Esophagus muscularis mucosa (tissue), 4 donors: ENCODE measurements at regions not wholly inside any gene's neighbourhood (a gene's known extent, or its start where the extent isn't known, plus 50 kb on each side); places are given as distances from the start of the nearest gene placed in this dataset.

ENCODE experiments used
- EP300 ChIP-seq: sonication (generic); formaldehyde crosslinking; IDR thresholded peaks from one replicate; pipeline ENCODE4 v1.6.1; 2017; ENCODE audit warnings: antibody characterized with exemption
- POLR2A ChIP-seq: fragments of 450-650 bp; IDR thresholded peaks from one replicate; pipeline ENCODE4 v1.6.1; 2017; ENCODE audit warnings: antibody characterized with exemption, moderate library complexity, mild to moderate bottlenecking, low read depth
- POLR2AphosphoS5 ChIP-seq, 2 donors: sonication (generic); formaldehyde crosslinking; IDR thresholded peaks; one replicate each; pipeline ENCODE4 v1.6.1; 2017; ENCODE audit warnings: antibody characterized with exemption in 2 of 2
- TF ChIP-seq, protein P1 (sequence below), 3 experiments: fragments of 200-600 bp in 2 of 3; fragments of 450-650 bp in 1 of 3; sonication (generic) in 2 of 3; IDR thresholded peaks; one replicate each; pipeline ENCODE4 v1.5.1; 2017 to 2019; ENCODE audit warnings: antibody characterized with exemption in 3 of 3, mild to moderate bottlenecking in 2 of 3, moderate library complexity in 1 of 3

DNA sequence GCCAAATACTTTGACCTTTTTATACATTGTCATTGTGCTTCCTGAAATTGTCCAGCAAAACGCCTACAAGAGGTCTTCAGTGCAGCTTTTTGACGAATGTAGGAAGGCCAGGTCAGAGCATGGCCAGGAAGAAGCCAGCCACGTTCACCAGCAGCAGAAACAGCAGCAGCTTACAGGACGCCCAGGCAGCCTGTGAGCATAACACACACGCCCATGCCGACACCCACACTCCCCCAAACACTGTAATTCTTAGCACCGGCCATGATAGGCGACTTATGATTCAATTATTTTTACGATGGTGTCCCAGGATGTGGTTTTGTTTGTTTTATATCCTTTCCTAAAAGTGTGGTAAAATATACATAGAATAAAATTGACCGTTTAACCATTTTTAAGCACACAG, 249.1 kb upstream of the SALL3 start:
- TF ChIP-seq, protein P1, sequence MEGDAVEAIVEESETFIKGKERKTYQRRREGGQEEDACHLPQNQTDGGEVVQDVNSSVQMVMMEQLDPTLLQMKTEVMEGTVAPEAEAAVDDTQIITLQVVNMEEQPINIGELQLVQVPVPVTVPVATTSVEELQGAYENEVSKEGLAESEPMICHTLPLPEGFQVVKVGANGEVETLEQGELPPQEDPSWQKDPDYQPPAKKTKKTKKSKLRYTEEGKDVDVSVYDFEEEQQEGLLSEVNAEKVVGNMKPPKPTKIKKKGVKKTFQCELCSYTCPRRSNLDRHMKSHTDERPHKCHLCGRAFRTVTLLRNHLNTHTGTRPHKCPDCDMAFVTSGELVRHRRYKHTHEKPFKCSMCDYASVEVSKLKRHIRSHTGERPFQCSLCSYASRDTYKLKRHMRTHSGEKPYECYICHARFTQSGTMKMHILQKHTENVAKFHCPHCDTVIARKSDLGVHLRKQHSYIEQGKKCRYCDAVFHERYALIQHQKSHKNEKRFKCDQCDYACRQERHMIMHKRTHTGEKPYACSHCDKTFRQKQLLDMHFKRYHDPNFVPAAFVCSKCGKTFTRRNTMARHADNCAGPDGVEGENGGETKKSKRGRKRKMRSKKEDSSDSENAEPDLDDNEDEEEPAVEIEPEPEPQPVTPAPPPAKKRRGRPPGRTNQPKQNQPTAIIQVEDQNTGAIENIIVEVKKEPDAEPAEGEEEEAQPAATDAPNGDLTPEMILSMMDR (IDR thresholded peaks at IDR 0.05) = no peak
- TF ChIP-seq POLR2A (no peak), POLR2AphosphoS5 (IDR thresholded peaks at IDR 0.05) (no peak), EP300 (no peak)
